ENCODE measurements at regions not wholly inside any gene's neighbourhood (a gene's known extent, or its start where the extent isn't known, plus 50 kb on each side); places are given as distances from the start of the nearest gene placed in this dataset.
"Not testable (repeated sequence)": the region's sequence is repeated elsewhere in the genome, so short reads cannot be mapped to it uniquely, and the experiment has no call there.

DNA sequence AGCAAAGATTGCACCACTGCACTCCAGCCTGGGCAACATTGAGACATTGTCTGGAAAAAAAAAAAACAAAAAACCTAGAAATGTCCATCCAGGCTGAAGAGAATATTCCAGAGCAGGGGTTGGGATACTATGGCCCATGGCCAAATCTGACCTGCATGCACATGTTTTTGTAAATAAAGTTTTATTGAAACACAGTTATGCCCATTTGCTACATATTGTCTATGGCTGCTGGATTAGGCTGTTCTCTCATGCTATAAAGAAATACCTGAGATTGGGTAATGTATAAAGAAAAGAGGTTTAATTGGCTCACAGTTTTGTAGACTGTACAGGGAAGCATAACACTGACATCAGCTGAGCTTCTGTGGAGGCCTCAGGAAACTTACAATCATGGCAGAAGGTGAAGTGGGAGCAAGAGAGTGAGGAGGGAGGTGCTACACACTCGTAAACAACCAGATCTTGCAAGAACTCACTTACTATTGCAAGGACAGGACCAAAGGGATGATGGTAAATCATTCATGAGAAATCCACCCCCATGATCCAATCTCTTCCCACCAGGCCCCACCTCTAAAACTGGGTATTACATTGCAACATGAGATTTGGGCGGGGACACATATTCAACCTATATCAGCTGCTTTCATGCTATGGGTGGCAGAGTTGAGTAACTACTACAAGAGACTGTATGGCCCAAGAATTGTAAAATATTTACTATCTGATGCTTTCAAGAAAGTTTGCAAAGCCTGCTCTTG lies 137.8 kb upstream of the ROPN1B start:
- not testable (repeated sequence) for DNase-seq

DNA sequence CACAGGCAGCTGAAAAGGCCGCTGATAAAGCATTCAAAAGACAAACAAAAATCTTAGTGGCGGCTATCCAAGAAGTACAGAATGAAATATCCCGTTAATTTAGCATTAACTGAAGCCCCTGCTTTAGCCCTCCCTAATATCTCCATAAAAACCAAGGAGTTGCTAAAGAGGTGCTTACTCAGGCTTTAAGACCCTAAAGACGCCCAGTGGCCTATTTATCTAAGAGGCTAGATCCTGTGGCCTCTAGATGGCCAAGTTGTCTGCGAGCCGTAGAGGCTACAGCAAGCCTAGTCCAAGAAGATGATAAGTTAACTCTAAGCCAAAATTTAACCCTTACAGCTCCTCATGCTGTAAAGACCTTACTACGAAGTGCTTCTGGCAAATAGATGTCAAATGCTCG lies 133.4 kb upstream of the ROPN1B start:
- not testable (repeated sequence) for DNase-seq

DNA sequence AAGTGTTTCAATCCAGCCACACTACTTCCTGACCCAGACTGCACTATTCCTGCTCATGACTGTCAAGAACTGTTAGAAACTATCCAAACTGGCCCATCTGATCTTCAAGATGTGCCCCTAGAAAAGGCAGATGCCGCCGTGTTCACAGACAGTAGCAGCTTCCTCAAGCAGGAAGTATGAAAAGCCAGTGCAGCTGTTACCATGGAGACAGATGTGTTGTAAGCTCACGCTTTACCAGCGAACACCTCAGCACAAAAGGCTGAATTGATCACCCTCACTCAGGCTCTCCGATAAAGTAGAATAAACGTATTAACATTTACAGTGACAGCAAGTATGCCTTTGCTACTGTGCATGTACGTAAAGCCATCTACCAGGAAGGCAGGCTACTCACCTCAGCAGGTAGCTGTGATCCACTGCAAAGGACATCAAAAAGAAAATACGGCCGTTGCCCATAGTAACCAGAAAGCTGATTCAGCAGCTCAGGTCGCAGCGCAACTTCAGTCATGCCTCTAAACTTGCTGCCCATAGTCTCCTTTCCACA lies 132.9 kb upstream of the ROPN1B start:
- peak; percentile 42 for DNase-seq

DNA sequence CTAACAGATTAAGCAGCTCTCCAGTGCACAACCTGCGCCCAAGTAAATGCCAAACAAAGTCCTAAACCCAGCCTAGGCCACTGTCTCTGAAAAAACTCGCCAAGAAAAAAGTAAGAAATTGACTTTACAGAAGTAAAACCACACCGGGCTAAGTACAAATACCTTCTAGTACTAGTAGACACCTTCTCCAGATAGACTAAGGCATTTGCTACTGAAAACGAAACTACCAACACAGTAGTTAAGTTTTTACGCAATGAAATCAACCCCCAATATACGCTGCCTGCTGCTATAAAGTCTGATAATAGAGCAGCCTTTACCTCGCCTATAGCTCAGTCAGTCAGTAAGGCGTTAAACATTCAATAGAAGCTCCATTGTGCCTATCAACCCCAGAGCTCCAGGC lies 132.2 kb upstream of the ROPN1B start:
- not testable (repeated sequence) for DNase-seq

DNA sequence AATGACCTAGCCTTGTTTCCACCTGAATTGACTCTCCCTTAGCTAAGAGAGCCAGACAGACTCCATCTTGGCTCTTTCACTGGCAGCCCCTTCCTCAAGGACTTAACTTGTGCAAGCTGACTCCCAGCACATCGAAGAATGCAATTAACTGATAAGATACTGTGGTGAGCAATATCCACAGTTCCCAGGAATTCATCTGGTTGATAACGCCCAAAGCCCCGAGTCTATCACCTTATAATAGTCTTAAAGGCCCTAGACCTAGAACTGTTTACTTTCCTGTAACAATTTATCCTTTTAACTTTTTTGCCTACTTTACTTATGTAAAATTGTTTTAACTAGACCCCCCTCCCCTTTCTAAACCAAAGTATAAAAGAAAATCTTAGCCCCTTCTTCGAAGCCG lies 130.1 kb upstream of the ROPN1B start:
- not testable (repeated sequence) for DNase-seq

DNA sequence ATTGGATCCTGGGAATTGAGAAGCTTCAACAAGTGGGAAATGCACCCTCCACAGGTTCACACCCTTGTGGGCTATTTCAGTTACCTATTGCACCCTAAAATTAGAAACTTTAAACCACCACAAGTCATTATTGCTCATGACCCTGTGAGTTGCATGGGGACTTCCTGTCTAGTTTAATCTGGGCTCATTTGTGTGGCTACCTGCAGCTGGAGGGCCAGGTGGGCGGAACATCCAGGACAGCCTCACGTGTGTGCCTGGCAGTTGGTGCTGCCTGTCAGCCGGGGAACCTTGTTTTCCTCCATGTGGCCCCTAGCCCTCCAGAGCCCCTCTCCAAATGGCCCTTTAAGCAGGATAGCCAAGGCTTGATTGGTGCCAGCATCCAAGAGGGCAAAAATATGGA lies 128.5 kb upstream of the ROPN1B start:
- DNase-seq, result not testable (repeated sequence)

DNA sequence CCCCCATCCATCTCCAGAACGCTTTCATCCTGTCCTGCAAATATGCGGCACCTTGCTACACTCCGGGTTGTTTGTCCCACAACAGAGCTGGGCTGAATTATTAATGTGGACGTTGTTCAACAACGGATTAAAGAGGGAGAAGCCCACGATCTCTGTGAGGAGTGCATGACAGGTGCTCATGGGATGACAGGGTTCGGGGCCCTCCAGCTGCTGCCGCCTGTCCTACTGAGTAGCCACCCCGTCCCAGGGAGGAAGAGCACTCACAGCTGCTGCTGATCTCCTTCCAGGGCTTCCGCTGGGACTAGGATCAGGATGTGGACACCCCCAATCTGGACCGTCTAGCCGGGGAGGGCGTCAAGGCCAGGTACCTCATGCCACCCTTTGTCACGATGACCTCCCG lies 121.0 kb upstream of the ROPN1B start:
- not testable (repeated sequence) for DNase-seq

DNA sequence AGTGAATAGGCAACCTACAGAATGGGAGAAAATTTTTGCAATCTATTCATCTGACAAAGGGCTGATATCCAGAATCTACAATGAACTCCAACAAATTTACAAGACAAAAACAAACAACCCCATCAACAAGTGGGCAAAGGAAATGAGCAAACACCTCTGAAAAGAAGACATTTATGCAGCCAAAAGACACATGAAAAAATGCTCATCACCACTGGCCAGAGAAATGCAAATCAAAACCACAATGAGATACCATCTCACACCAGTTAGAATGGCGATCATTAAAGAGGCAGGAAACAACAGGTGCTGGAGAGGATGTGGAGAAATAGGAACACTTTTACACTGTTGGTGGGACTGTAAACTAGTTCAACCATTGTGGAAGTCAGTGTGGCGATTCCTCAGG lies 114.0 kb upstream of the ROPN1B start:
- not testable (repeated sequence) for DNase-seq

DNA sequence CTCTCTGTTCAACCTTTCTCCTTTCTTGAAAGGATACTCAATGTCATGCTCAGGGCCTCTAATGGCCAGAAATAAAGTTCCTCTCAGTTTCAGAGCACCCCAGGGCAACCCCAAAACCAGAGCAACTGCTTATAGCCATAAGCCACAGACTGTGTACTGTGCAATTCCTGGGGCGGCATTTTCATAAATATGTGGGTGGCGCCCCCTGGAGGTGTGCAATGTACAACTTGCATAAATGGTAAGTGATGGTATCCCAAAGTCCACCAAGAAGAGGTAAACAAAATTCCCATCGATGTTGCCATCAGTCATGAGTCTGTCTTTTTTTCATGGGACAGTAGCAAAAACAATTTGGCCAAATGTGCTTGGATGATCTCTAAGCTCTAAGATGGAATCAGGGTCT lies 108.4 kb upstream of the ROPN1B start:
- DNase-seq, result peak; percentile 23

DNA sequence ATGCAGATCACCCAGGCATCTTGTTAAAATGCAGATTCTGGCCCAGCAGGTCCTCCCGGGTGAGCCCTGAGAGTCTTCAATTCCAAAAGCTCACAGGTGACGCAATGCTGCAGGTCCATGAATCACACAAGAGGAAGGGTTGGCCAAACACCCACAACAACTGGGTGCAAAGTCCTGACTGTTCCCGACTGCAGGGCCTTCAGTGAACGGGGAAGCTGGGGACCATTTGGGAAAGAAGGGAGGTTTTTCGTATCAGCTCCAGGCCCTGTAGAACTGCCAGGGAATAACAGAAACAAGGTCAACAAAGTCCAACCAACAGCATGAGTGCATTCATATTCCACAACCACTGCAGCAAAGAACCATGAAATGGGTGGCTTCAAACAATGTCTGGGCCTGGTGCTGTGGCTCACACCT lies 106.1 kb upstream of the ROPN1B start:
- not testable (repeated sequence) for DNase-seq

DNA sequence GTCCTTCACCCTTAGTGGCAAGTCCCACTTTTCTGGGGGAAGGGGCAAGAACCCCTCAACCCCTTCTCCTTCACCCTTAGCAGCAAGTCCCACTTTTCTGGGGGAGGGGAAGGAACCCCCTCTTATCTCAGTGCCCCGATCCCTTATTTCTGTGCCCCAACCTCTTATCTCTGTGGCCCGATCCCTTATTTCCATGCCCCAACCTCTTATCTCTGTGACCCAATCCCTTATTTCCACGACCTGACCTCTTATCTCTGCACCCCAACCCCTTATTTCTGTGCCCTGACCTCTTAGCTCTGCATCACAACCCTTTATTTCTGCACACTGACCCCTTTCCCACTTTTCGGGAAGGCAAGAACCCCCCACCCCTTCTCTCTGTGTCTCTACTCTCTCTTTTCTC lies 104.4 kb upstream of the ROPN1B start:
- not testable (repeated sequence) for DNase-seq

DNA sequence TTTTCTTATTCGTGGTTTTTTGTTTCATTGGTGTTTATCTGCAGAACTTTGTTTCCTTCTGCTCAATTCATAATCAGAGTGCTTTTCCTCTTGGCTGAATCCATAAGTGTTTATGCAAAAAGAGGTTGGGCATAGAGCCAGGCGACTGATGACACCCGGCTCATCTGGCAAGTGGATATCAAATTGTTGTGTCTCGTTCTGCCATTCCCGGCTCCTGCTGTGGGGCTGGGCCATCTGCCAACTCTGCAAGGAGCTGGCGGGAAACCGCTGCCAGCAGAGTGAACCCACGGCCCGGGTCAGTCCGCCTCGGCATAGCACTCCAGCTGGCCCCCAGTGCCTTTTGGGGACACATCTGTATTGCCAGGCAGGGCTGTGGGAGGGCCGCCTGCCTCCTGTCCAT lies 83.0 kb upstream of the ROPN1B start:
- DNase-seq, result not testable (repeated sequence)

DNA sequence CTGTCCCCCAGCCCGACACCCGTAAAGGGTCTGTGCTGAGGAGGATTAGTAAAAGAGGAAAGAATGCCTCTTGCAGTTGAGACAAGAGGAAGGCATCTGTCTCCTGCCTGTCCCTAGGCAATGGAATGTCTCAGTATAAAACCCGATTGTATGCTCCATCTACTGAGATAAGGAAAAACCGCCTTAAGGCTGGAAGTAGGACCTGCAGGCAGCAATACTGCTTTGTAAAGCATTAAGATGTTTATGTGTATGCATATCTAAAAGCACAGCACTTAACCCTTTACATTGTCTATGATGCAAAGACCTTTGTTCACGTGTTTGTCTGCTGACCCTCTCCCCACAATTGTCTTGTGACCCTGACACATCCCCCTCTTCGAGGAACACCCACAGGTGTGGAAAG lies 69.8 kb upstream of the ROPN1B start:
- not testable (repeated sequence) for DNase-seq

DNA sequence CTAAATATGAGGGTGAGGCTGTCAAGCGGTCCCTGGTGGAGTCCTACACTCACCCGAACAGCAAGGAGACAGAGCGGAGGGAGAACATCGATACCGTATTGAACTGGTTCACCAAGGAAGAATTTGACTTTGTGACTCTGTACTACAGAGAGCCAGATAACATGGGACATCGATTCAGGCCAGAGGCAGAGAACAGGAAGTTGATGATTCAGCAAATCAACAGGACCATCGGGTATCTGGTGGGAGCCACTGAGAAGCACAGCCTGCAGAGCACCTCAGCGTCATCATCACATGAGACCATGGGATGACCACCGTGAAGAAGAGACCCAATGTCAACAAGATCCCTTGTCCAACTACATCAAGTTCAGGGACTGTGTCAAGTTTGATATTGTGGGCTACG lies 67.5 kb upstream of the ROPN1B start:
- not testable (repeated sequence) for DNase-seq

DNA sequence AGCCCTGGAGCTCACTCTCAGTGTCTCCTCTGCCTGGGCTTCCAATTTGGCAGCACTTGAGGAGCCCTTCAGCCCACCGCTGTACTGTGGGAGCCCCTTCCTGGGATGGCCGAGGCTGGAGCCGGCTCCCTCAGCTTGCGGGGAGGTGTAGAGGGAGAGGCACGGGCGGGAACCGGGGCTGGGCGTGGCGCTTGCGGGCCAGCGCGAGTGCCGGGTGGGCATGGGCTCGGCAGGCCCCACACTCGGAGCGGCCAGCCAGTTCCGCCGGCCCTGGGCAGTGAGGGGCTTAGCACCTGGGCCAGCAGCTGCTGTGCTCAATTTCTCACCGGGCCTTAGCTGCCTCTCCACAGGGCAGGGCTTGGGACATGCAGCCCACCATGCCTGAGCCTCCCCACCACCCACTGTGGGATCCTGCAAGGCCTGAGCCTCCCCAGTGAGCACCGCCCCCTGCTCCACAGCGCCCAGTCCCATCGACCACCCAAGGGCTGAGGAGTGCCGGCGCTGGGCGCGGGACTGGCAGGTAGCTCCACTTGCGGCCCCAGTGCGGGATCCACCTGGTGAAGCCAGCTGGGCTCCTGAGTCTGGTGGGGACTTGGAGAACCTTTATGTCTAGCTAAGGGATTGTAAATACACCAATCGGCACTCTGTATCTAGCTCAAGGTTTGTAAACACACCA lies 65.1 kb upstream of the ROPN1B start:
- DNase-seq, result not testable (repeated sequence)

DNA sequence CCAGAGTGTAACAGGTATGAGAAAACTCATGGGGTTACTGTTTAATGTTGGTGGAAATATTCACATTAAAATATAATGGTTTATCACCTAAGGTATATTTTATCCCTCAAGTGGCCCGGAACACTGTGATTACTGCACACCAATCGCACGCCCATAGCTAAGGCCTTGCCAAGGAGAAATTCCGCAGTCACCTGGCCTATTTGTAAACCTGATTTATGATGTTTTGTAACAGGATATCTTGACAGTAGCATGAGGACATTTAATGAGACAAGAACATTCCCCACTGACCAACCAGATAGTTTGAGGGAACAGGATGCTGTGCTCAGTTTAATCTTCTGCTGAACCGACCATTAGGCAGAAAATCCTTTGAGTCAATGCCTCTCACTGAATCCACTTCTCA lies 61.7 kb upstream of the ROPN1B start:
- not testable (repeated sequence) for DNase-seq

DNA sequence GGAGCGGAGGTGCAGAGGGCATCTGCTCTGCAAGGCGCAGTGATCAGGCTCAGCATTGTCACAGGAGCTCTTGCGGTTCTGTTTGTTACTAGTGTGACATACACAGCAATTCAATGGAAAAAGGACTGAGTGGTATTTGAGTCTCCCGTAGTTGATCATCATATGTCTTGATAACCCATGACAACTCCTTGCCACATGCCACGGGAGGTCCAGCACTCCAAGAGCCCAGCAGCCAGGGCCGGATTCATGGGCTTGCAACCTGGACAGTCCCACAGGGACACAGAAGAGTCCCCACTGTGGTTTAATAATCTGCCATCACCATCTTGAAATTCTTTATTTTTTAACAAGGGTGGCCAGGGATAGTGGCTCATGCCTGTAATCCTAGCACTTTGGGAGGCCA lies 58.1 kb upstream of the ROPN1B start:
- not testable (repeated sequence) for DNase-seq

DNA sequence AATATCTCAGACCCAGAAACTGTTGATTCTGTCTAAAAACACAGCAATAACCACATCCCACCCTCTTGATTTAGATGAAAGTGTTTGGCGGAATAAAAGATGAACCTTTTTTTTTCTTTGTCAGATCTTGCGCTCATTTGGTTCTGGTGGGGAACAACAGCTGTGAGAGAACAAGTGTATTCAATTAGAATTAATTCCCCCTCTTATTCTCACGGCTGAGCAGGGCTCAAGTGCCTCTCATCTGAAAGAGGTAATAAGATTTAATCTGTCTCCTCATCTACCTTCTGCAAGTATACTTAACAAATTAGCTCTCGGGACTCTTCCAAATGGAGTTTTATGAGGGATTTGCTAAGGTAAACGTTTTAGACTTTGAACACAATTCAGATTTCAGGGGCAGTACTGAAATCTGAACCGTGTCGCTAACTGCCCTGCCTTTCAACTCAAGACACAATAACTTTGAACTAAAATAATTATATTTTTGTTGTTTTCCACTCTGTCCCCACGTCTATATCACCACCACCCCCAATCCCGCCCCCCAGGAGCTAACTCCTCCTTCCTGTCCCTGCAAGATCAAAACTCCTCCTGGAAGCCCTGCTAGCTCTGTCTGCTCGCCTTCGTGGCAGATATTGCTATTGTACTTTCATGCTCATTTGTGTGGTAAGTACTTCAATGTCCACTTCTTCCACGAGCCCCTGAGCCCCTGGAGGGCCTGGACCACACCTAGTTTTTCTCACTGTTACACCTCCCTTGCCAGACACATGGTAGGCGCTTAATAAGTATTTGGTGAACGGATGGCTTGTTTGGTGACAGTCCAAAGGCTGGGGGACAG lies 54.2 kb upstream of the ROPN1B start:
- not testable (repeated sequence) for DNase-seq

DNA sequence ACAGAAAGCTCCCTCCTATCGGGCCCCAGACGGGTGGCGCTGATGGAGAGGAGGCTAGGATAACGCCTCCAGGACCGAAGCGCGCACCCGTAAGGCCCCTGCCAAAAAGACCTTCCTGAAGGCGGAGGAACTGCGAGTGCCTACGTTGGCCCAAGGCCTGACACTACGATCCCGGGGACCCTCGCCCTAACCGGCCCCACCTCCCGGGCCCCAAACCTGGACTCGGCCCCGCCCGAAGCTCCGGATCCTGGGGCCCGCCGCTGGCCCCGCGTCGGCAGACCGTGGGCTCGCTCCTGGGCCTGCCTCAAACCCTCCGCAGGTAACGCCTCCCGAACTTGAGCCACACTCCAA lies 53.6 kb upstream of the ROPN1B start:
- DNase-seq, result not testable (repeated sequence)

DNA sequence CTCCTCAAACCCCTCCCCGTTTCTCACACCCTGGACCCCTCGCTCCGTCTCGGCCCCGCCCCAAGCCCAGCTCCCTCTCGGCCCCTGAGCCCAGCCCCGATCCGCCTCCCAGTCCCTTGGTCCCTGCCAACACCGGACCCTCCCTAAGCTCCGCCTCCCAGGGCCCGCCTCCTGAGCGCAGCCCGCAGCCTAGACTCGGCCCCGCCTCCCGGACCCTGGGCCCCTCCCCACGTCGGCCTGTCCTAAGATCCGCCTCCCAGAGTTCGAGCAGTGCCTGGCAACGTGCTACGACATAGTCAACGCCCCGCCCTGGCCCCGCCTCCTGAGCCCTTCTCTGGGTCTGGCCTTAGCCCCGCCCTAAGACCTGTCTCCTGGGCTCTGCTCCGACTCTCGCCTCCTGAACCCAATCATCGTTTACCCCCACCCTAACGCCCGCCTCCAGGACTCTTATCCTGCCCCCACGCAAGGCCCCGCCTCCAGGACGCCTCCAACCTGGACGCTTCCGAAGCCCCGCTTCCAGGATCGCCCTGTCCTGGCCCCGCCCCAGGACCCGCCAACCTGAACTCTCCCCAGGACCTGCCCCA lies 53.1 kb upstream of the ROPN1B start:
- peak; percentile 100 for DNase-seq

DNA sequence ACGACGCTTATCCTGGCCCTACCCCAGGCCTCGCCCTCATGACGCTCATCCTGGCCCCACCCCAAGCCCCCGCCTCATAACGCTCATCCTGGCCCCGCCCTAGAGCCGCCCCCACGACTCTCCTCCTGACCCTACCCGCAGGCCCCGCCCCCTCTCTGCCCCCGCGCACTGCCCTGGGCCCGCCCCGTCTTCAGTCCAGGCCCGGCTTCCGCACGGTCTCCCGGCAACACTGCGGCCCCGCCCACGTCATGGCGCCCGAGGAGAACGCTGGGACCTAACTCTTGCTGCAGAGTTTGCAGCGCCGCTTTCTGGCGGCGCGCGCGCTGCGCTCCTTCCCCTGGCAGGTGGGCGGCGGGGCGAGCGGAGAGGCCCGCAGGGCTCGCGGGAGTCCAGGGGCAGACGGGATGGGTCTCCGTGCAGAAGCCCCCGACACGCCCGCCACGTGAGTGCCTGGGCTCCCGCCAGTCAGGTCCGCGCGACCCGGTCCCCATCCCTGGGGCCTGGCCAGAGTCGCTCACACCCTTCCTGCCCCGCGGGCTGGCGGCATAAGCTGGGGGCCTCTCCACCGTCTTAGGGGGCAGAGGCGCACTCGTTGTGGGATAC lies 52.5 kb upstream of the ROPN1B start:
- DNase-seq, result no peak

DNA sequence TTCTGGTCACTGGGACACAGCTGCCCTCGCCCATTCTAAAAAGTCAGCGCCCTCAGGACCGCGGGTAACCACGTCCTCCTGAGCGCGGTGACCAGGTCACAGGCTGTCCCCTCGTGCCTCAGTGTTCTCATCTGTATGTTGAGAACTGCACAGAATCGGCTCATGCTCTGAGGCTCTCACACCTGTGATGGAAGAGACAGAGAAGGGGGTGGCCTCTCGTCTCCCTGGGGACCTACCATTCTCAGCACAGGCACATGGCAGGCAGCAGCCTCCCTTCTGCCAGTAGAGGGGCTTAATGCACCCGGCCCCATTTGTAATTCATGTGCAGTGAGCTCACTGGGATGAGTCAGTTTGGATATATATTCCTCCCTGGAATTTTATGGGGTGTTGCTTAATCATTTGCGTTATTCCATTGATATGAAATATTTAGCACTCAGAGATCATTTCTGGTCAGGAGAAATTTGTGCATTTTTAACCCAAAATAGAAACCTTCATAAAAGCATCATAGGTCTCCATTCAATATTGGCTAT lies 51.9 kb upstream of the ROPN1B start:
- DNase-seq, result not testable (repeated sequence)

Measured in activated naive CD4-positive, alpha-beta T cell treated with Interleukin-2 at 50 U/mL for 16 hours (primary cell).